GM12891 (cell line): ENCODE measurements at regions not wholly inside any gene's neighbourhood (a gene's known extent, or its start where the extent isn't known, plus 50 kb on each side); places are given as distances from the start of the nearest gene placed in this dataset.

Experiments used
- DNase-seq: peaks from one replicate; pipeline ENCODE4 v3.0.0; 2011; ENCODE audit warnings: low spot score; ENCODE audit not compliant: insufficient read length
- FAIRE-seq: peaks from 2 replicates; lab custom pipeline; 2011; peaks lifted over from hg19 to GRCh38; lab: Jason Lieb, UNC
- PAX5 ChIP-seq: IDR thresholded peaks from 2 replicates; pipeline ENCODE4 v1.6.1; 2011; ENCODE audit warnings: low read length, moderate library complexity, mild to moderate bottlenecking; ENCODE audit not compliant: insufficient read depth, severe bottlenecking
- POLR2A ChIP-seq: IDR thresholded peaks from 2 replicates; pipeline ENCODE4 v1.6.1; 2011; ENCODE audit warnings: low read depth, low read length, control low read depth
- POLR2AphosphoS5 ChIP-seq: IDR thresholded peaks from 2 replicates; pipeline ENCODE4 v1.6.1; 2011; ENCODE audit warnings: low read depth, low read length, control low read depth
- POU2F2 ChIP-seq: IDR thresholded peaks from 2 replicates; pipeline ENCODE4 v1.6.1; 2011; ENCODE audit warnings: low read depth, mild to moderate bottlenecking, control low read depth, low read length, moderate library complexity
- SPI1 ChIP-seq: IDR thresholded peaks from 2 replicates; pipeline ENCODE4 v1.6.1; 2011; ENCODE audit warnings: low read depth, low read length, control low read depth
- TAF1 ChIP-seq: IDR thresholded peaks from 2 replicates; pipeline ENCODE4 v1.6.1; 2011; ENCODE audit warnings: low read depth, low read length, control low read depth

- DNase-seq (no peak), FAIRE-seq (no peak)
- TF ChIP-seq POU2F2 (no peak), TAF1 (no peak), POLR2A (no peak), POLR2AphosphoS5 (no peak), PAX5 (no peak), SPI1 (no peak)
Measured at GRCh38 chr11:92867913-92868619, 101.4 kb upstream of the MTNR1B start.

- FAIRE-seq (no peak), DNase-seq (no peak)
- TF ChIP-seq POLR2A (no peak), TAF1 (no peak), POU2F2 (no peak), SPI1 (no peak), PAX5 (no peak), POLR2AphosphoS5 (no peak)
Measured at GRCh38 chr11:92869716-92870115, 99.7 kb upstream of the MTNR1B start.

DNA sequence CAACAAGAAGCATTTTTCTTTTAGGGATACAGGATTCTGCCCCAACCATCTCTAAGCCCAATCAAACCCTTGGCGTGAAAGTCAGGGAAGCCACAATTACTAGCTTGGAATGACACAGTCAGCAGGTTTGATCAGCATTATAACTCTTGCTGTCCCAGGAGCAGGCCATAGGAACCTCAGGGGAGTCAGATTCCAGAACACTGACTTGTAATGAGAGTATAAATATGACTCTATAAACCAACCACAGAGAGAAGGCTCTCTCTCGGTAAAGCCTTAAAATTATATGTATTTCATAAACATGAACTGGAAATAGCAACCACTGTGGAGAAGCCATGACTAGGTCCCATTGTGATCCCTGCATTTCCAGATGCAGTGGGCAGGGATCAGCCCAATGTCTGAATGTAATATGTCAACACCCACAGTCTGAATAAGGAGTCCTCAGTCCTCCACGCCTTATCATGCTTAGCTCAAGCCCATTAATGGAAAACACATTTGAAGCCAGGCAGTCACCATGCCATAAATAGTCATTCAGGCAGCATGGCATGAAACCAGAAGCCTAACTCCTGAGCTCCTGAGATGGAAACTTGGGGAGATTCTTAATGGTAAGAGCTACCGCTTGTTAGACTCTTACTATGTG, 99.1 kb upstream of the MTNR1B start:
- TF ChIP-seq PAX5 = no peak
- no peak for TF ChIP-seq TAF1
- no peak for TF ChIP-seq POLR2A
- TF ChIP-seq SPI1 = no peak
- TF ChIP-seq POLR2AphosphoS5 = no peak
- no peak for TF ChIP-seq POU2F2
- DNase-seq (no peak), FAIRE-seq (no peak)

DNA sequence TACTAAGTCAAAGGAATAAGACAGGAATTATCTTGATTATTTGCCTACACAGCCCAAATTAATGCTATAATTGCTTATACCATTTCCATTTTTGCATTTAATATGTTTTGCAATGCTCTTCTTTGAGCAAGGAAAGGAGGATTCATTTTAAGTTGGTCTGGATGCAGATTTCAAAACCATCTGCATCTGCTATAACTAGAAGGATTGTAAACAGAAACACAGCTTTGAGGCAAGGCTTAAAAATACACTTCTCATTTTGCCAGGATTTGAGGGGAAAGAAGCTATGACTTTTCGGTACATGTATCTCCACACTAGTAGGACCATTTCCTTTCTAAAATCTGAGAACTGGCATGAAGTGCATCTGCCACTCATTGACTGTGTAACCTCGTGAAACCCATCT, 95.9 kb upstream of the MTNR1B start:
- FAIRE-seq (no peak), DNase-seq (no peak)
- no peak for TF ChIP-seq TAF1

DNA sequence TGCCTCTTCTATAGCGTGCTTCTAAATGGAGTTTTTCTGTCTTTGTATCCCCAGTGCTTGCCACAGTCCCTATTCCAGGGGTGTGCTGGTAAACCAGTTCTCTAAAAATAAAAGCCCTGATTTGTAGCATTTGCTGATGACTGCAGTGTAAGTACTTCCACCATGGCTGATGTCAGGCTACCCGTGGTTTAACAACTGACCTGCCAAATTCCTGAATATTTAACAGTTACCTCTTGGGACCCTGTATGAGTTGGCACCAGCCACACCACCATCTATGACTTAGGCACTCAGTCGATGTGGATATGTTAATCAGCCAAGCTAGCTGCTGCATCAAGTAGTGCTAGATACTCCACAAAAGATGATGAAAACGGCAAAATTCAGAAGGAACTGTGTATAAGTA, 94.0 kb upstream of the MTNR1B start:
- TF ChIP-seq POLR2A = no peak
- no peak for TF ChIP-seq POU2F2
- TF ChIP-seq PAX5 = no peak
- no peak for TF ChIP-seq POLR2AphosphoS5
- no peak for TF ChIP-seq SPI1
- TF ChIP-seq TAF1 = no peak
- no peak for DNase-seq
- no peak for FAIRE-seq

DNA sequence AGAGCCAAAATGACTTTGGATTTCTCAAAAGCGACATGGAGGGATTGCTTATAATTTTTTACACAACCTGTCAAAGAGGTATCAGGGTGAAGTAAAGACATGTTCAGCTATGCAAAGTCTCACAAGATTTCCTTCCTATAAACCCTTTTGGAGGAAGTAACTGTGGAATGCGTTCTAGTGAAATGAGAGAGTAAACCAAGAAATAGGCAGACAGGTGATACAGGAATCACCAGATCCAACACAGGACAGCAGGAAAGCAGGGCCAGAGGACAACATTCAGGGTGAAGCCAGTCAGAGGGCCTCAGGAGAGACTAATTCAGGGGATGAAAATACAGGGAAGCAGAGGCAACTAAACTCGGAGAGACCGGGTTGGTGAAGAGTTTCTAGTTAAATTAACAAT, 90.4 kb upstream of the MTNR1B start:
- FAIRE-seq = no peak
- no peak for DNase-seq
- no peak for TF ChIP-seq POU2F2
- no peak for TF ChIP-seq POLR2A
- TF ChIP-seq TAF1 = no peak
- TF ChIP-seq PAX5 = no peak

- no peak for DNase-seq
- FAIRE-seq = no peak
- no peak for TF ChIP-seq SPI1
- no peak for TF ChIP-seq TAF1
- no peak for TF ChIP-seq POLR2A
- no peak for TF ChIP-seq POU2F2
- no peak for TF ChIP-seq PAX5
- no peak for TF ChIP-seq POLR2AphosphoS5
Measured at GRCh38 chr11:92880381-92880780, 89.1 kb upstream of the MTNR1B start.

- no peak for DNase-seq
- TF ChIP-seq POU2F2 (no peak), PAX5 (no peak), POLR2AphosphoS5 (no peak), SPI1 (no peak), POLR2A (no peak), TAF1 (no peak)
- no peak for FAIRE-seq
Measured at GRCh38 chr11:92881940-92882450, 87.5 kb upstream of the MTNR1B start.

DNA sequence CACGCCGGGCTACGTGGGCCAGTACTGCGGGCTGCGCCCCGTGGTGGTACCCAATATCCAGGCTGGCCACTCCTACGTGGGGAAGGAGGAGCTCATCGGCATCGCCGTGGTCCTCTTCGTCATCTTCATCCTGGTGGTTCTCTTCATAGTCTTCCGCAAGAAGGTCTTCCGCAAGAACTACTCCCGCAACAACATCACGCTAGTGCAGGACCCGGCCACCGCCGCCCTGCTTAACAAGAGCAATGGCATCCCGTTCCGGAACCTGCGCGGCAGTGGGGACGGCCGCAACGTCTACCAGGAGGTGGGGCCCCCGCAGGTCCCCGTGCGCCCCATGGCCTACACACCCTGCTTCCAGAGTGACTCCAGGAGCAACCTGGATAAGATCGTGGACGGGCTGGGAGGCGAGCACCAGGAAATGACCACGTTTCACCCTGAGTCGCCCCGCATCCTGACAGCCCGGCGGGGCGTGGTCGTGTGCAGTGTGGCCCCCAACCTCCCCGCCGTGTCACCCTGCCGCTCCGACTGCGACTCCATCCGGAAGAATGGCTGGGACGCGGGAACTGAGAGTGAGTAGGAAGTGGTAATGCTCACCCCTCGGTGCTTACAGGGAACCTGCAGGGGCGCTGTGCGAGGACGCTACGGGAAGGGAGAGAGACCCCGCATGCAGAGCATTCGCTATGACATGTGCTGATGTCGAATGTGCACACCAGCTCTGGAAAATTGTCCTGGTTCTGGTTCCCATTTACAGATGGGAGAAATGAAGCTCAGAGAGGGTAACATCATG, 86.4 kb upstream of the MTNR1B start:
- no peak for TF ChIP-seq POLR2A
- TF ChIP-seq POU2F2 = no peak
- no peak for TF ChIP-seq POLR2AphosphoS5
- TF ChIP-seq PAX5 = no peak
- no peak for TF ChIP-seq TAF1
- no peak for TF ChIP-seq SPI1
- no peak for DNase-seq
- no peak for FAIRE-seq

GRCh38 chr11:92885600-92885999, 83.9 kb upstream of the MTNR1B start:
- FAIRE-seq (no peak), DNase-seq (no peak)
- TF ChIP-seq POU2F2 (no peak), SPI1 (no peak), POLR2AphosphoS5 (no peak), PAX5 (no peak), TAF1 (no peak), POLR2A (no peak)
